ENCODE measurements at regions not wholly inside any gene's neighbourhood (a gene's known extent, or its start where the extent isn't known, plus 50 kb on each side); places are given as distances from the start of the nearest gene placed in this dataset.

DNA sequence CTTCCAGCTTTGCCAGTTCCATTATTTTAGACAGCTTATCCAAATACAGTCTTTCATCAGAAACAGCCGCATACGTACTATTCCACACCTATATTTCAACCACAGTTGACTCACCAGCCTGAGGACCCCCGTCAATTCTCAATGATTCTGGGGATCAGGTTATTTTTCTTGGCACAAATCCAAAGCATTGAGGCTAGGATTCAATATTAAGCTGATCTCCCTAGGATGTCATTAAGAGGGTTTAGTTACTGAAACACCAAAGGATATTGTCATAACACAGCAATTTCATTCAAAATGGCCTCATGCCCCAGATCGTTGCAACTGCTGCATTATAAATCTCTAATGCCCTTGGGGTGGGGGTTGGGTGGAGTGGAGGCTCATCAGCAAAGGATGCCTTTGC, 214.6 kb downstream of the PTEN start:
- ATAC-seq (no peak), DNase-seq (ENCODE audit: low read depth, low spot score) (no peak), FAIRE-seq (no peak)
- Histone ChIP-seq H3K9ac (ENCODE audit: control insufficient read depth, insufficient read depth, low read length) (no peak overlapping the region), H3K4me2 (ENCODE audit: control insufficient read depth, insufficient read depth) (no peak overlapping the region), H3K4me3 (no peak overlapping the region), H4K20me1 (ENCODE audit: control insufficient read depth, insufficient read depth) (no peaks in the 10 kb centered on the region), H3K27me3 (replicated peaks in 1 of 2; ENCODE audit: control insufficient read depth in 2 of 2, insufficient read depth in 2 of 2, low read length in 1 of 2) (no peaks in the 10 kb centered on the region), H3K79me2 (ENCODE audit: control insufficient read depth, insufficient read depth, low read length) (peaks cover 5% of the 10 kb centered on the region), H3K4me1 (ENCODE audit: control insufficient read depth, insufficient read depth, low read length) (peaks cover 44% of the 10 kb centered on the region), H3K36me3 (ENCODE audit: control insufficient read depth in 2 of 2, insufficient read depth in 2 of 2, low read length in 1 of 2) (no peaks in the 10 kb centered on the region), H2AFZ (ENCODE audit: control insufficient read depth, low read depth, low read length) (no peak overlapping the region), H3K9me3 (replicated peaks; ENCODE audit: control insufficient read depth, insufficient read depth, low read length) (no peaks in the 10 kb centered on the region; the same call in 2 of the 3 replicates), H3K27ac (ENCODE audit: control insufficient read depth, insufficient read depth) (no peak overlapping the region)
- 80% methylated on average over 4 of the region's 4 CpGs for WGBS (ENCODE audit: insufficient coverage, insufficient replicate concordance, low lambda C conversion rate, missing lambda C conversion rate)
- ChIA-PET POLR2A (interaction anchor here (0.7 kb wide), 1 partner anchor 40 kb away, joined by 3 read pairs; no protein-coding TSS in a partner anchor), CTCF (interaction anchor here (0.8 to 2.0 kb wide), 4 partner anchors 12 to 258 kb away, joined by 3 to 6 read pairs (median 3); no protein-coding TSS in a partner anchor), SMC1A (ENCODE audit: uncharacterized antibody, unreplicated experiment) (interaction anchor here (0.9 to 19.3 kb wide), 4 partner anchors 10 to 34 kb away, joined by 5 to 229 read pairs (median 86); no protein-coding TSS in a partner anchor), RAD21 (ENCODE audit: unreplicated experiment) (interaction anchor here (1.4 to 6.9 kb wide), 4 partner anchors 13 to 216 kb away, joined by 5 to 73 read pairs (median 10); partner anchors contain the start of genes KLLN and PTEN)
- intact Hi-C loops (cut with micrococcal nuclease; ENCODE audit: unreplicated experiment) (loop anchor here (2.0 kb wide), 1 partner anchor 59 kb away; no protein-coding TSS in a partner anchor), in situ Hi-C loops (cut with MboI) (no loop called here)
- BruUV-seq (replicated peaks), result no TSS peak
- TF ChIP-seq, protein P1, sequence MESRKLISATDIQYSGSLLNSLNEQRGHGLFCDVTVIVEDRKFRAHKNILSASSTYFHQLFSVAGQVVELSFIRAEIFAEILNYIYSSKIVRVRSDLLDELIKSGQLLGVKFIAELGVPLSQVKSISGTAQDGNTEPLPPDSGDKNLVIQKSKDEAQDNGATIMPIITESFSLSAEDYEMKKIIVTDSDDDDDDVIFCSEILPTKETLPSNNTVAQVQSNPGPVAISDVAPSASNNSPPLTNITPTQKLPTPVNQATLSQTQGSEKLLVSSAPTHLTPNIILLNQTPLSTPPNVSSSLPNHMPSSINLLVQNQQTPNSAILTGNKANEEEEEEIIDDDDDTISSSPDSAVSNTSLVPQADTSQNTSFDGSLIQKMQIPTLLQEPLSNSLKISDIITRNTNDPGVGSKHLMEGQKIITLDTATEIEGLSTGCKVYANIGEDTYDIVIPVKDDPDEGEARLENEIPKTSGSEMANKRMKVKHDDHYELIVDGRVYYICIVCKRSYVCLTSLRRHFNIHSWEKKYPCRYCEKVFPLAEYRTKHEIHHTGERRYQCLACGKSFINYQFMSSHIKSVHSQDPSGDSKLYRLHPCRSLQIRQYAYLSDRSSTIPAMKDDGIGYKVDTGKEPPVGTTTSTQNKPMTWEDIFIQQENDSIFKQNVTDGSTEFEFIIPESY (IDR thresholded peaks at IDR 0.05), result no peak
- TF ChIP-seq SMC3 (IDR thresholded peaks at IDR 0.05; ENCODE audit: borderline replicate concordance, low read length) (no peak), HDGF (IDR thresholded peaks at IDR 0.05) (no peak), TCF12 (IDR thresholded peaks at IDR 0.05; ENCODE audit: low read depth, low read length) (no peak), ZNF24 (IDR thresholded peaks at IDR 0.05) (no peak), ETV6 (conservative IDR thresholded peaks at IDR 0.05 in 1 of 2, IDR thresholded peaks at IDR 0.05 in 1 of 2; ENCODE audit: borderline replicate concordance in 1 of 2, low read depth in 1 of 2) (no peak), KLF5 (IDR thresholded peaks at IDR 0.05; ENCODE audit: partially characterized antibody) (no peak), ZNF217 (IDR thresholded peaks at IDR 0.05) (no peak), TCF7 (IDR thresholded peaks at IDR 0.05; ENCODE audit: borderline replicate concordance) (no peak), SIN3A (IDR thresholded peaks at IDR 0.05; ENCODE audit: low read depth, low read length) (no peak), EGR1 (IDR thresholded peaks at IDR 0.05; ENCODE audit: borderline replicate concordance in 1 of 2, low read depth in 2 of 2, low read length in 2 of 2) (no peak)
- TF ChIP-seq, protein P2, sequence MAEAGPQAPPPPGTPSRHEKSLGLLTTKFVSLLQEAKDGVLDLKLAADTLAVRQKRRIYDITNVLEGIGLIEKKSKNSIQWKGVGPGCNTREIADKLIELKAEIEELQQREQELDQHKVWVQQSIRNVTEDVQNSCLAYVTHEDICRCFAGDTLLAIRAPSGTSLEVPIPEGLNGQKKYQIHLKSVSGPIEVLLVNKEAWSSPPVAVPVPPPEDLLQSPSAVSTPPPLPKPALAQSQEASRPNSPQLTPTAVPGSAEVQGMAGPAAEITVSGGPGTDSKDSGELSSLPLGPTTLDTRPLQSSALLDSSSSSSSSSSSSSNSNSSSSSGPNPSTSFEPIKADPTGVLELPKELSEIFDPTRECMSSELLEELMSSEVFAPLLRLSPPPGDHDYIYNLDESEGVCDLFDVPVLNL (IDR thresholded peaks at IDR 0.05; ENCODE audit: low read depth, low read length), result no peak
- TF ChIP-seq, protein P3, sequence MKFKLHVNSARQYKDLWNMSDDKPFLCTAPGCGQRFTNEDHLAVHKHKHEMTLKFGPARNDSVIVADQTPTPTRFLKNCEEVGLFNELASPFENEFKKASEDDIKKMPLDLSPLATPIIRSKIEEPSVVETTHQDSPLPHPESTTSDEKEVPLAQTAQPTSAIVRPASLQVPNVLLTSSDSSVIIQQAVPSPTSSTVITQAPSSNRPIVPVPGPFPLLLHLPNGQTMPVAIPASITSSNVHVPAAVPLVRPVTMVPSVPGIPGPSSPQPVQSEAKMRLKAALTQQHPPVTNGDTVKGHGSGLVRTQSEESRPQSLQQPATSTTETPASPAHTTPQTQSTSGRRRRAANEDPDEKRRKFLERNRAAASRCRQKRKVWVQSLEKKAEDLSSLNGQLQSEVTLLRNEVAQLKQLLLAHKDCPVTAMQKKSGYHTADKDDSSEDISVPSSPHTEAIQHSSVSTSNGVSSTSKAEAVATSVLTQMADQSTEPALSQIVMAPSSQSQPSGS (IDR thresholded peaks at IDR 0.05; ENCODE audit: low read length), result no peak
- TF ChIP-seq, protein P4, sequence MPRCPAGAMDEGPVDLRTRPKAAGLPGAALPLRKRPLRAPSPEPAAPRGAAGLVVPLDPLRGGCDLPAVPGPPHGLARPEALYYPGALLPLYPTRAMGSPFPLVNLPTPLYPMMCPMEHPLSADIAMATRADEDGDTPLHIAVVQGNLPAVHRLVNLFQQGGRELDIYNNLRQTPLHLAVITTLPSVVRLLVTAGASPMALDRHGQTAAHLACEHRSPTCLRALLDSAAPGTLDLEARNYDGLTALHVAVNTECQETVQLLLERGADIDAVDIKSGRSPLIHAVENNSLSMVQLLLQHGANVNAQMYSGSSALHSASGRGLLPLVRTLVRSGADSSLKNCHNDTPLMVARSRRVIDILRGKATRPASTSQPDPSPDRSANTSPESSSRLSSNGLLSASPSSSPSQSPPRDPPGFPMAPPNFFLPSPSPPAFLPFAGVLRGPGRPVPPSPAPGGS (IDR thresholded peaks at IDR 0.05; ENCODE audit: borderline replicate concordance, insufficient read depth, low read depth, low read length, poor library complexity, severe bottlenecking), result no peak
- TF ChIP-seq, protein P5, sequence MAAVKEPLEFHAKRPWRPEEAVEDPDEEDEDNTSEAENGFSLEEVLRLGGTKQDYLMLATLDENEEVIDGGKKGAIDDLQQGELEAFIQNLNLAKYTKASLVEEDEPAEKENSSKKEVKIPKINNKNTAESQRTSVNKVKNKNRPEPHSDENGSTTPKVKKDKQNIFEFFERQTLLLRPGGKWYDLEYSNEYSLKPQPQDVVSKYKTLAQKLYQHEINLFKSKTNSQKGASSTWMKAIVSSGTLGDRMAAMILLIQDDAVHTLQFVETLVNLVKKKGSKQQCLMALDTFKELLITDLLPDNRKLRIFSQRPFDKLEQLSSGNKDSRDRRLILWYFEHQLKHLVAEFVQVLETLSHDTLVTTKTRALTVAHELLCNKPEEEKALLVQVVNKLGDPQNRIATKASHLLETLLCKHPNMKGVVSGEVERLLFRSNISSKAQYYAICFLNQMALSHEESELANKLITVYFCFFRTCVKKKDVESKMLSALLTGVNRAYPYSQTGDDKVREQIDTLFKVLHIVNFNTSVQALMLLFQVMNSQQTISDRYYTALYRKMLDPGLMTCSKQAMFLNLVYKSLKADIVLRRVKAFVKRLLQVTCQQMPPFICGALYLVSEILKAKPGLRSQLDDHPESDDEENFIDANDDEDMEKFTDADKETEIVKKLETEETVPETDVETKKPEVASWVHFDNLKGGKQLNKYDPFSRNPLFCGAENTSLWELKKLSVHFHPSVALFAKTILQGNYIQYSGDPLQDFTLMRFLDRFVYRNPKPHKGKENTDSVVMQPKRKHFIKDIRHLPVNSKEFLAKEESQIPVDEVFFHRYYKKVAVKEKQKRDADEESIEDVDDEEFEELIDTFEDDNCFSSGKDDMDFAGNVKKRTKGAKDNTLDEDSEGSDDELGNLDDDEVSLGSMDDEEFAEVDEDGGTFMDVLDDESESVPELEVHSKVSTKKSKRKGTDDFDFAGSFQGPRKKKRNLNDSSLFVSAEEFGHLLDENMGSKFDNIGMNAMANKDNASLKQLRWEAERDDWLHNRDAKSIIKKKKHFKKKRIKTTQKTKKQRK (IDR thresholded peaks at IDR 0.05; ENCODE audit: low read depth, low read length), result no peak

All from GM12878 (cell line).